DOHH2 (cell line): ENCODE measurements at regions not wholly inside any gene's neighbourhood (a gene's known extent, or its start where the extent isn't known, plus 50 kb on each side); places are given as distances from the start of the nearest gene placed in this dataset.
A peak's percentile ranks its signal among the peaks of the same experiment; 100 is the strongest.

Source experiments
- H3F3A ChIP-seq: fragments of 200-600 bp; sonication (generic), shearing (Covaris generic); 2 replicates; pipeline ENCODE4 v1.6.0; 2016; ENCODE audit warnings: antibody characterized with exemption, mild to moderate bottlenecking; ENCODE audit not compliant: control insufficient read depth, insufficient read depth
- H3K27ac ChIP-seq: fragments of 200-600 bp; sonication (generic); 2 replicates; pipeline ENCODE4 v1.5.1; 2014; ENCODE audit warnings: low read depth, mild to moderate bottlenecking, low read length, moderate library complexity
- H3K27me3 ChIP-seq: fragments of 200-600 bp; sonication (generic); 2 replicates; pipeline ENCODE4 v1.6.1; 2014; ENCODE audit warnings: mild to moderate bottlenecking, low read length, mixed read lengths; ENCODE audit not compliant: control insufficient read depth
- H3K36me3 ChIP-seq: fragments of 200-600 bp; sonication (generic); 2 replicates; pipeline ENCODE4 v1.6.1; 2014; ENCODE audit warnings: mild to moderate bottlenecking, low read length, moderate library complexity, mixed read lengths; ENCODE audit not compliant: control insufficient read depth
- H3K4me1 ChIP-seq: fragments of 200-600 bp; sonication (generic); 2 replicates; pipeline ENCODE4 v1.6.1; 2014; ENCODE audit warnings: mild to moderate bottlenecking, low read length, mixed read lengths; ENCODE audit not compliant: control insufficient read depth
- H3K4me2 ChIP-seq: fragments of 200-600 bp; sonication (generic); 2 replicates; pipeline ENCODE4 v1.6.0; 2014; ENCODE audit warnings: mild to moderate bottlenecking, low read length, moderate library complexity
- H3K4me3 ChIP-seq: fragments of 200-600 bp; sonication (generic); 2 replicates; pipeline ENCODE4 v1.5.1; 2014; ENCODE audit warnings: mild to moderate bottlenecking, low read length, mixed read lengths
- H3K79me2 ChIP-seq: fragments of 200-600 bp; sonication (generic); 2 replicates; pipeline ENCODE4 v1.6.1; 2014; ENCODE audit warnings: mild to moderate bottlenecking, low read length, mixed read lengths; ENCODE audit not compliant: control insufficient read depth
- H3K9me2 ChIP-seq: fragments of 200-600 bp; sonication (generic); replicated peaks from 2 replicates; pipeline ENCODE4 v1.6.1; 2014; ENCODE audit warnings: mild to moderate bottlenecking, low read length, mixed read lengths; ENCODE audit not compliant: control insufficient read depth
- H3K9me3 ChIP-seq: fragments of 200-600 bp; sonication (generic); 2 replicates; pipeline ENCODE4 v1.6.1; 2014; ENCODE audit warnings: antibody characterized with exemption, low read length, mixed read lengths; ENCODE audit not compliant: control insufficient read depth, insufficient read depth
- H4K20me1 ChIP-seq: fragments of 200-600 bp; sonication (generic); 2 replicates; pipeline ENCODE4 v1.6.0; 2014; ENCODE audit warnings: low read depth, mild to moderate bottlenecking, antibody characterized with exemption, low read length, moderate library complexity; ENCODE audit not compliant: control insufficient read depth, insufficient read depth
- CTCF ChIP-seq: fragments of 200-600 bp; sonication (generic); IDR thresholded peaks from one replicate; pipeline ENCODE4 v1.5.1; 2014; ENCODE audit warnings: antibody characterized with exemption, mild to moderate bottlenecking, low read depth, low read length; ENCODE audit not compliant: poor library complexity, severe bottlenecking
- EZH2phosphoT487 ChIP-seq: fragments of 200-600 bp; sonication (generic); IDR thresholded peaks from 2 replicates; pipeline ENCODE4 v1.6.1; 2017; ENCODE audit warnings: borderline replicate concordance, mild to moderate bottlenecking, antibody characterized with exemption, low read length, moderate library complexity, mixed read lengths

GRCh38 chr7:97499204-97499603, 232.7 kb upstream of the TAC1 start:
- no peaks in the 10 kb centered on the region for H3K9me2 ChIP-seq
- no peaks in the 10 kb centered on the region for H3K9me3 ChIP-seq
- TF ChIP-seq EZH2phosphoT487 (no peak), CTCF (peak; percentile 72)
- no peaks in the 10 kb centered on the region for H3K27me3 ChIP-seq
- no peaks in the 10 kb centered on the region for H3K4me1 ChIP-seq
- H4K20me1 ChIP-seq, result no peaks in the 10 kb centered on the region
- no peaks in the 10 kb centered on the region for H3F3A ChIP-seq
- no peaks in the 10 kb centered on the region for H3K79me2 ChIP-seq
- H3K27ac ChIP-seq, result no peak overlapping the region
- H3K36me3 ChIP-seq, result no peaks in the 10 kb centered on the region
- no peak overlapping the region for H3K4me2 ChIP-seq
- H3K4me3 ChIP-seq, result no peak overlapping the region

- Histone ChIP-seq H3K27ac (no peak overlapping the region), H3K27me3 (no peaks in the 10 kb centered on the region), H4K20me1 (no peaks in the 10 kb centered on the region), H3K4me3 (no peak overlapping the region), H3F3A (no peaks in the 10 kb centered on the region), H3K9me3 (no peaks in the 10 kb centered on the region), H3K79me2 (no peaks in the 10 kb centered on the region), H3K36me3 (no peaks in the 10 kb centered on the region), H3K9me2 (no peaks in the 10 kb centered on the region), H3K4me1 (no peaks in the 10 kb centered on the region), H3K4me2 (no peak overlapping the region)
- TF ChIP-seq EZH2phosphoT487 (no peak), CTCF (no peak)
These were observed 228.4 kb upstream of the TAC1 start for GRCh38 chr7:97503367-97504094.

- no peaks in the 10 kb centered on the region for H3K4me1 ChIP-seq
- no peaks in the 10 kb centered on the region for H4K20me1 ChIP-seq
- H3K4me3 ChIP-seq, result no peak overlapping the region
- H3K36me3 ChIP-seq, result no peaks in the 10 kb centered on the region
- TF ChIP-seq EZH2phosphoT487 (no peak), CTCF (no peak)
- no peaks in the 10 kb centered on the region for H3K9me2 ChIP-seq
- H3F3A ChIP-seq, result no peaks in the 10 kb centered on the region
- H3K4me2 ChIP-seq, result no peak overlapping the region
- no peaks in the 10 kb centered on the region for H3K79me2 ChIP-seq
- no peaks in the 10 kb centered on the region for H3K9me3 ChIP-seq
- H3K27me3 ChIP-seq, result no peaks in the 10 kb centered on the region
- H3K27ac ChIP-seq, result no peak overlapping the region
These were observed 225.2 kb upstream of the TAC1 start for GRCh38 chr7:97506728-97507127.
